ENCODE measurements at regions not wholly inside any gene's neighbourhood (a gene's known extent, or its start where the extent isn't known, plus 50 kb on each side); places are given as distances from the start of the nearest gene placed in this dataset.

- DNase-seq (ENCODE audit: low read depth in 1 of 2, low spot score in 1 of 2) = no peak
- H3K4me1 ChIP-seq (ENCODE audit: low read depth) = no peaks in the 10 kb centered on the region
- no peak for TF ChIP-seq CTCF (IDR thresholded peaks at IDR 0.05; ENCODE audit: low read depth, low read length)
Observed at GRCh38 chr4:65861993-65862392, 191.7 kb upstream of the EPHA5 start.

GRCh38 chr4:65845199-65845773 is 175.0 kb upstream of the EPHA5 start:
- H3K27ac ChIP-seq = no peak overlapping the region

More at GRCh38 chr4:65861993-65862392, 191.7 kb upstream of the EPHA5 start:
- Histone ChIP-seq H3K27me3 (no peaks in the 10 kb centered on the region), H3K4me3 (no peak overlapping the region), H3K27ac (no peak overlapping the region), H3K9me3 (ENCODE audit: low read depth) (no peaks in the 10 kb centered on the region), H3K36me3 (no peaks in the 10 kb centered on the region)

GRCh38 chr4:65839164-65839931 is 169.1 kb upstream of the EPHA5 start:
- Histone ChIP-seq H3K4me1 (ENCODE audit: low read depth) (no peaks in the 10 kb centered on the region), H3K36me3 (no peaks in the 10 kb centered on the region), H3K4me3 (no peak overlapping the region), H3K9me3 (ENCODE audit: low read depth) (no peaks in the 10 kb centered on the region), H3K27me3 (no peaks in the 10 kb centered on the region), H3K27ac (no peak overlapping the region)
- no peak for DNase-seq (ENCODE audit: low read depth in 1 of 2, low spot score in 1 of 2)
- no peak for TF ChIP-seq CTCF (IDR thresholded peaks at IDR 0.05; ENCODE audit: low read depth, low read length)

More at GRCh38 chr4:65845199-65845773, 175.0 kb upstream of the EPHA5 start:
- DNase-seq (ENCODE audit: low read depth in 1 of 2, low spot score in 1 of 2) = no peak
- H3K36me3 ChIP-seq = no peaks in the 10 kb centered on the region
- TF ChIP-seq CTCF (IDR thresholded peaks at IDR 0.05; ENCODE audit: low read depth, low read length) = no peak
- H3K9me3 ChIP-seq (ENCODE audit: low read depth) = no peaks in the 10 kb centered on the region
- no peaks in the 10 kb centered on the region for H3K27me3 ChIP-seq
- no peaks in the 10 kb centered on the region for H3K4me1 ChIP-seq (ENCODE audit: low read depth)
- no peak overlapping the region for H3K4me3 ChIP-seq

GRCh38 chr4:65834707-65835106 is 164.4 kb upstream of the EPHA5 start:
- no peaks in the 10 kb centered on the region for H3K36me3 ChIP-seq
- no peak for TF ChIP-seq CTCF (IDR thresholded peaks at IDR 0.05; ENCODE audit: low read depth, low read length)

GRCh38 chr4:65831828-65832227 is 161.5 kb upstream of the EPHA5 start:
- Histone ChIP-seq H3K27ac (no peak overlapping the region), H3K27me3 (no peaks in the 10 kb centered on the region), H3K4me1 (ENCODE audit: low read depth) (no peaks in the 10 kb centered on the region)

More at GRCh38 chr4:65834707-65835106, 164.4 kb upstream of the EPHA5 start:
- no peak for DNase-seq (ENCODE audit: low read depth in 1 of 2, low spot score in 1 of 2)
- Histone ChIP-seq H3K4me1 (ENCODE audit: low read depth) (no peaks in the 10 kb centered on the region), H3K9me3 (ENCODE audit: low read depth) (no peaks in the 10 kb centered on the region), H3K27ac (no peak overlapping the region), H3K27me3 (no peaks in the 10 kb centered on the region), H3K4me3 (no peak overlapping the region)

More at GRCh38 chr4:65831828-65832227, 161.5 kb upstream of the EPHA5 start:
- Histone ChIP-seq H3K36me3 (no peaks in the 10 kb centered on the region), H3K9me3 (ENCODE audit: low read depth) (no peaks in the 10 kb centered on the region), H3K4me3 (no peak overlapping the region)
- DNase-seq (ENCODE audit: low read depth in 1 of 2, low spot score in 1 of 2) = no peak
- no peak for TF ChIP-seq CTCF (IDR thresholded peaks at IDR 0.05; ENCODE audit: low read depth, low read length)
